Ascending aorta (tissue), 2 donors: ENCODE measurements at regions not wholly inside any gene's neighbourhood (a gene's known extent, or its start where the extent isn't known, plus 50 kb on each side); places are given as distances from the start of the nearest gene placed in this dataset.

ENCODE experiments used
- DNase-seq, 2 donors: peaks; one replicate each; pipeline ENCODE4 v3.0.0-alpha.2; 2019; ENCODE audit warnings: low spot score in 2 of 2
- H3K27ac ChIP-seq, 2 donors: fragments of 200-600 bp; sonication (generic); one replicate each; pipeline ENCODE4 v1.5.1; 2016 to 2017; ENCODE audit warnings: mild to moderate bottlenecking in 1 of 2
- H3K27me3 ChIP-seq: fragments of 200-600 bp; sonication (generic); one replicate; pipeline ENCODE4 v1.5.1; 2017
- H3K36me3 ChIP-seq, 2 donors: fragments of 200-600 bp; sonication (generic); one replicate each; pipeline ENCODE4 v1.5.1; 2016
- H3K4me1 ChIP-seq, 2 donors: fragments of 200-600 bp; sonication (generic); one replicate each; pipeline ENCODE4 v1.5.1; 2016 to 2017; ENCODE audit warnings: mild to moderate bottlenecking in 1 of 2
- H3K4me3 ChIP-seq, 2 donors: fragments of 200-600 bp; sonication (generic); one replicate each; pipeline ENCODE4 v1.5.1; 2016 to 2017; ENCODE audit warnings: mild to moderate bottlenecking in 1 of 2
- H3K9me3 ChIP-seq, 2 donors: fragments of 200-600 bp; sonication (generic); one replicate each; pipeline ENCODE4 v1.5.1; 2016
- intact Hi-C: fragments of 100-400 bp; cut with DNase I; formaldehyde crosslinking; loops from one replicate; pipeline ENCODE4 v1.15.1; 2023
- TF ChIP-seq, protein P1 (sequence below), 3 experiments: fragments of 200-600 bp in 2 of 3; fragments of 450-650 bp in 1 of 3; sonication (generic) in 2 of 3; IDR thresholded peaks; one replicate each; pipeline ENCODE4 v1.5.1; 2016 to 2019; ENCODE audit warnings: antibody characterized with exemption in 3 of 3, mild to moderate bottlenecking in 1 of 3, moderate library complexity in 1 of 3

DNA sequence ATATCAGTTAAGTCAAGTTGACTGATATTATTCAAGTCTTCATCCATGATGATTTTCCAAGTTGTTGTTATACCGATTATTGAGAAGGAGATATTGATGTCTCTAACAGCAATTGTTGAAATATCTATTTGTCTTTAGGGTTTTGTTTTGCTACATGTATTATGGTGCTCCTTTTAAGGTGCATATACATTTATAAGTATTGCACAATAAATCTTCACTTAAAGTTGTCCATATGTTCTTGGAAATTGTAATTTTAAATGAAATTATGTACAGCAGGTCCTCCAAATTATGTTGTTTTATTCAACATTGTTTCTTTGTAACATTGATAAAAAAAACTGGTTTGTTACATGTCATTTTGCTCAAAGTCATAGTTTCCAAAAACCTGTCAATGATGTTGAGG is 650.7 kb upstream of the CITED2 start:
- H3K4me3 ChIP-seq: no peak overlapping the region
- H3K36me3 ChIP-seq: no peaks in the 10 kb centered on the region
- intact Hi-C loops: no loop called here
- H3K27ac ChIP-seq: no peak overlapping the region
- no peak for DNase-seq
- H3K9me3 ChIP-seq: peaks cover 4% of the 10 kb centered on the region in 2 donors
- no peaks in the 10 kb centered on the region for H3K4me1 ChIP-seq
- TF ChIP-seq, protein P1, sequence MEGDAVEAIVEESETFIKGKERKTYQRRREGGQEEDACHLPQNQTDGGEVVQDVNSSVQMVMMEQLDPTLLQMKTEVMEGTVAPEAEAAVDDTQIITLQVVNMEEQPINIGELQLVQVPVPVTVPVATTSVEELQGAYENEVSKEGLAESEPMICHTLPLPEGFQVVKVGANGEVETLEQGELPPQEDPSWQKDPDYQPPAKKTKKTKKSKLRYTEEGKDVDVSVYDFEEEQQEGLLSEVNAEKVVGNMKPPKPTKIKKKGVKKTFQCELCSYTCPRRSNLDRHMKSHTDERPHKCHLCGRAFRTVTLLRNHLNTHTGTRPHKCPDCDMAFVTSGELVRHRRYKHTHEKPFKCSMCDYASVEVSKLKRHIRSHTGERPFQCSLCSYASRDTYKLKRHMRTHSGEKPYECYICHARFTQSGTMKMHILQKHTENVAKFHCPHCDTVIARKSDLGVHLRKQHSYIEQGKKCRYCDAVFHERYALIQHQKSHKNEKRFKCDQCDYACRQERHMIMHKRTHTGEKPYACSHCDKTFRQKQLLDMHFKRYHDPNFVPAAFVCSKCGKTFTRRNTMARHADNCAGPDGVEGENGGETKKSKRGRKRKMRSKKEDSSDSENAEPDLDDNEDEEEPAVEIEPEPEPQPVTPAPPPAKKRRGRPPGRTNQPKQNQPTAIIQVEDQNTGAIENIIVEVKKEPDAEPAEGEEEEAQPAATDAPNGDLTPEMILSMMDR (IDR thresholded peaks at IDR 0.05): no peak
- H3K27me3 ChIP-seq: no peaks in the 10 kb centered on the region

DNA sequence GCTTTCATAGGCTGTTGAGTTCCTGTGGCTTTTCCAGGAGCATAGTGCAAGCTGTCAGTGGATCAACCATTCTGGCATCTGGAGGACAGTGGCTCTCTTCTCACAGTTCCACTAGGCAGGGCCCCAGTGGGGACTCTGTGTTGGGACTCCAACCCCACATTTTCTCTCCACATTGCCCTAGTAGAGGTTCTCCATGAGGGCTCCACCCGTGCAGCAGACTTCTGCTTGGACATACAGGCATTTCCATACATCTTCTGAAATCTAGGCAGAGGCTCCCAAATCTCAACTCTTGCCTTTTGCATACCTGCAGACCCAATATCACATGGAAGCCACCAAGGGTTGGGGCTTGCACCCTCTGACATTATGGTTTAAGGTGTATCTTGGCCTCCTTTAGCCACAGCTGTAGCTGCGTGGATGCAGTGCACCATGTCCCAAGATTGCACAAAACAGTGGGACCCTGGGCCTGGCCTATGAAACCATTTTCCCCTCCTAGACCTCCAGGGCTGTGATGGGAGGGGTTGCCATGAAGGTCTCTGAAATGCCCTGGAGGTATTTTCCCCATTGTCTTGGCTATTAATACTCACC is 645.9 kb upstream of the CITED2 start:
- Histone ChIP-seq H3K27me3 (no peaks in the 10 kb centered on the region), H3K4me3 (no peak overlapping the region), H3K4me1 (no peaks in the 10 kb centered on the region), H3K36me3 (no peaks in the 10 kb centered on the region), H3K27ac (no peak overlapping the region), H3K9me3 (peaks cover 4 to 9% of the 10 kb centered on the region in 2 donors)
- TF ChIP-seq, protein P1 (IDR thresholded peaks at IDR 0.05): no peak
- DNase-seq: no peak
- intact Hi-C loops: no loop called here

DNA sequence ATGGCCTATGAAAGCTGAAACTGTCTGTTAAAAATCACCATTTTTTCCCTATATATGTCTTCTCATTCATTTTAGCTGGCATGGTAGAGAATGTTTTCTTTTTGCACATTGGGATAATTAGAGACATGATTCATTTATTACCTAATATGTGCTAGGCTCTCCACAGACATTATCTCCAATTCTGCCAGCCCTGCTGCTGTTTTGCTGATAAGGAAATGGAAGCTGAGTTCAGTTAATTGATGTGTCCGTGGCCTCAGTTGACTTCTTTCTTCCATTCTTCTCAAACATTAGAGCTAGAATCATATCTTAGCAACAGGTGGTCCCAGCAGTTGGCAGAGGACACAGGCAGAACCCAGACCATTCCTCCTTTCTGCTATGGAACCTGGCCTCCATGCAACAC is 644.1 kb upstream of the CITED2 start:
- no peaks in the 10 kb centered on the region for H3K4me1 ChIP-seq
- no peak for DNase-seq
- H3K4me3 ChIP-seq: no peak overlapping the region
- H3K27me3 ChIP-seq: no peaks in the 10 kb centered on the region
- TF ChIP-seq, protein P1 (IDR thresholded peaks at IDR 0.05): no peak
- H3K9me3 ChIP-seq: peaks cover 4 to 9% of the 10 kb centered on the region in 2 donors
- no peak overlapping the region for H3K27ac ChIP-seq
- intact Hi-C loops: no loop called here
- H3K36me3 ChIP-seq: no peaks in the 10 kb centered on the region

DNA sequence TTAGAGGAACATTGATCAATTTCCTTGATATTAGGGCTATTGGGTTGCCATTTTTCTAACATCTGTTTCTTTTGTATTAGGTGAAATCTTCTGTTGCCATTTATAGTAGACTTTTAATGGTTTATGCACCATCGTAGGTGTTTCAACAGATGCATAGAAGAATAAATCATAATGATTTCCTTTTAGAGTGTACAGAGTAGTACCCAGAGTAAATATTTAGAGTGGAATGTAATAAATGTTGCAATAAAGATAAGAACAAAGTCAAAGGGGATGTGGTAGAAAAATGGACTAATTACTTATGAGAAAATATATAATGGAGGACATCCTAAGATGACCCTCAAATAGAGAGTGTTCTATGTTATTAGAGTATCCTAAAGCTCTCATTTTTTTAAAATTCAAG is 643.0 kb upstream of the CITED2 start:
- H3K4me3 ChIP-seq: no peak overlapping the region
- no peaks in the 10 kb centered on the region for H3K27me3 ChIP-seq
- H3K36me3 ChIP-seq: no peaks in the 10 kb centered on the region
- peaks cover 4 to 9% of the 10 kb centered on the region in 2 donors for H3K9me3 ChIP-seq
- TF ChIP-seq, protein P1 (IDR thresholded peaks at IDR 0.05): no peak
- intact Hi-C loops: no loop called here
- no peaks in the 10 kb centered on the region for H3K4me1 ChIP-seq
- no peak overlapping the region for H3K27ac ChIP-seq
- no peak for DNase-seq

DNA sequence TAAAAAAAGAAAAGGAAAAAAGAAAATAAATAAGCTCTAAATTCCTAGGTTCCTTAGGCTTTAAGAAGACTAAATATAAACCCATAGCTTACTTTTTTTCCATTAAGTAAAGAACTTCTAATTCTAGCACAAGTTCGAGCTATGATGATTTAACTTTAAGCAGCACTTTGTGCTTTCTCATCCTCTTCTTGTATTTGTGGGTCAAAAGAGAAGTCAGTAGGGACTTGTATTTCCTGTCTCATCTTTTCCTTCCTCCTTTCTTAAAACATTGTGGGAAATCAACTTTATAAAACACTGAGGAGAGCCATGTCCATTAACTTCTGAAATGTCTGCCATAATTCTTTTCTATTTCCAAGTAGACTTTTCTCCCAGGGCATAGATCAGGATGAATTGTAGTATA is 637.7 kb upstream of the CITED2 start:
- no peak overlapping the region for H3K4me3 ChIP-seq
- TF ChIP-seq, protein P1 (IDR thresholded peaks at IDR 0.05): no peak
- no peaks in the 10 kb centered on the region for H3K36me3 ChIP-seq
- no peaks in the 10 kb centered on the region for H3K9me3 ChIP-seq
- intact Hi-C loops: no loop called here
- DNase-seq: no peak
- no peaks in the 10 kb centered on the region for H3K27me3 ChIP-seq
- no peak overlapping the region for H3K27ac ChIP-seq
- H3K4me1 ChIP-seq: no peaks in the 10 kb centered on the region

DNA sequence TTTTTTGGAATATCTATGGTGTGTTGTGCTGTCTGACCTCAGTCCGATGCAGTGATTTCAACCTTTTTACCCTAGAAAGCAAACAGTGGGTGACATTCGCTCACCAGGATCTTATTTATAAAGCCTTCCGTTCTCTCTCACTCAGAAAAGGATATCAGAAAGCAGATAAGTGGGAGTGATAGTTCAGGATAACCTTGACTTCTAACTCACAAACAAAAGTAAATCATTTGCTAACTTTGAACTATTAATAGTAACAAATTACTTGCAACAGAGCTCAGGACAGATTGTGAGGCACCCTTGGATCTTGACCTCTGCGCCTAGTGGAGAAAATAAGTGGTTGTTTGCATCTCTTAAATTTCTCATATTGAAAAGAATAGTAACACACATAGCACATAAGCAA is 637.1 kb upstream of the CITED2 start:
- intact Hi-C loops: no loop called here
- TF ChIP-seq, protein P1 (IDR thresholded peaks at IDR 0.05): no peak
- H3K4me3 ChIP-seq: no peak overlapping the region
- H3K27me3 ChIP-seq: no peaks in the 10 kb centered on the region
- DNase-seq: no peak
- H3K27ac ChIP-seq: no peak overlapping the region
- H3K4me1 ChIP-seq: no peaks in the 10 kb centered on the region
- H3K36me3 ChIP-seq: no peaks in the 10 kb centered on the region
- no peaks in the 10 kb centered on the region for H3K9me3 ChIP-seq
